ENCODE measurements at regions not wholly inside any gene's neighbourhood (a gene's known extent, or its start where the extent isn't known, plus 50 kb on each side); places are given as distances from the start of the nearest gene placed in this dataset.

DNA sequence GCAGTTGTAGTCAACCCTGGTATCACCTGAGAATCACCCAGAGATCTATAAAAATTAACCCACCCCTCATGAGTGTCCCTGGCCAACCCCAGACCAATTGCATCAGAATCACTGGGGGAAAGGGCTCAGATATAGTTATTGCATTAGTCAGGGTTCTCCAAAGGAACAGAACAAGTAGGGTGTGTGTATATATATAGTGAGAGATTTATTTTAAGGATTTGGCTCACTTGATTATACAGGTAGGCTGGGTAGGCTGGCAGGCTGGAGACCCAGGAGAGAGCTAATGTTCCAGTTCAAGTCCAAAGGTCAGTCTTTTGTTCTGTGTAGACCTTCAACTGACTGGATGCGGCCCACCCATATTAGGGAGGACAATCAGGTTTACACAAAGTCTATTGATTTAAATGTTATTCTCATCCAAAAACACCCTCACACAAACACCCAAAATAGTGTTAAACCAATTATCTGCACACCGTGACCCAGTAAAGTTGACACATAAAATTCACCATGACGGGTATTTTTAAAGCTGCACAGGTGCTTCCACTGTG, 372.9 kb upstream of the NFE2L3 start:
- Histone ChIP-seq H4K20me1 (ENCODE audit: control insufficient read depth, extremely low read depth, insufficient read depth, low read length) (no peaks in the 10 kb centered on the region), H3K4me2 (ENCODE audit: extremely low read depth, insufficient read depth, low read length) (no peak overlapping the region), H3K79me2 (ENCODE audit: control insufficient read depth, insufficient read depth, low read length) (no peaks in the 10 kb centered on the region), H3K27me3 (ENCODE audit: control insufficient read depth, insufficient read depth, low read length) (no peaks in the 10 kb centered on the region), H3K9me3 (ENCODE audit: control insufficient read depth, insufficient read depth, low read depth, low read length) (no peaks in the 10 kb centered on the region), H3K27ac (ENCODE audit: insufficient read depth, low read length) (no peak overlapping the region), H3K36me3 (ENCODE audit: control insufficient read depth, insufficient read depth, low read length) (no peaks in the 10 kb centered on the region), H3K4me1 (ENCODE audit: control insufficient read depth, extremely low read depth, insufficient read depth, low read length) (no peaks in the 10 kb centered on the region), H3K9ac (ENCODE audit: insufficient read depth, low read length) (no peak overlapping the region), H2AFZ (ENCODE audit: low read length) (no peak overlapping the region), H3K4me3 (replicated peaks in 1 of 4; ENCODE audit: control extremely low read depth in 1 of 4, insufficient read depth in 1 of 4, low read depth in 3 of 4, low read length in 4 of 4) (no peak overlapping the region)
- no peak for TF ChIP-seq CTCF (conservative IDR thresholded peaks at IDR 0.05 in 1 of 2, IDR thresholded peaks at IDR 0.05 in 1 of 2; ENCODE audit: low read depth in 1 of 2, low read length in 2 of 2)
- TF ChIP-seq EZH2 (IDR thresholded peaks at IDR 0.05; ENCODE audit: low read length, missing control alignments), result no peak
- DNase-seq (ENCODE audit: low read depth in 2 of 2), result no peak

GRCh38 chr7:25780904-25781303, 371.1 kb upstream of the NFE2L3 start:
- no peaks in the 10 kb centered on the region for H3K79me2 ChIP-seq (ENCODE audit: control insufficient read depth, insufficient read depth, low read length)
- no peaks in the 10 kb centered on the region for H3K36me3 ChIP-seq (ENCODE audit: control insufficient read depth, insufficient read depth, low read length)
- H3K4me2 ChIP-seq (ENCODE audit: extremely low read depth, insufficient read depth, low read length), result no peak overlapping the region
- no peak overlapping the region for H2AFZ ChIP-seq (ENCODE audit: low read length)
- no peak for DNase-seq (ENCODE audit: low read depth in 2 of 2)
- no peak overlapping the region for H3K4me3 ChIP-seq (replicated peaks in 1 of 4; ENCODE audit: control extremely low read depth in 1 of 4, insufficient read depth in 1 of 4, low read depth in 3 of 4, low read length in 4 of 4)
- no peaks in the 10 kb centered on the region for H4K20me1 ChIP-seq (ENCODE audit: control insufficient read depth, extremely low read depth, insufficient read depth, low read length)
- no peak overlapping the region for H3K9ac ChIP-seq (ENCODE audit: insufficient read depth, low read length)
- H3K27ac ChIP-seq (ENCODE audit: insufficient read depth, low read length), result no peak overlapping the region
- H3K27me3 ChIP-seq (ENCODE audit: control insufficient read depth, insufficient read depth, low read length), result no peaks in the 10 kb centered on the region
- H3K9me3 ChIP-seq (ENCODE audit: control insufficient read depth, insufficient read depth, low read depth, low read length), result no peaks in the 10 kb centered on the region
- TF ChIP-seq EZH2 (IDR thresholded peaks at IDR 0.05; ENCODE audit: low read length, missing control alignments) (no peak), CTCF (conservative IDR thresholded peaks at IDR 0.05 in 1 of 2, IDR thresholded peaks at IDR 0.05 in 1 of 2; ENCODE audit: low read depth in 1 of 2, low read length in 2 of 2) (no peak)
- no peaks in the 10 kb centered on the region for H3K4me1 ChIP-seq (ENCODE audit: control insufficient read depth, extremely low read depth, insufficient read depth, low read length)

- TF ChIP-seq CTCF (conservative IDR thresholded peaks at IDR 0.05 in 1 of 2, IDR thresholded peaks at IDR 0.05 in 1 of 2; ENCODE audit: low read depth in 1 of 2, low read length in 2 of 2) (no peak), EZH2 (IDR thresholded peaks at IDR 0.05; ENCODE audit: low read length, missing control alignments) (no peak)
- no peak for DNase-seq (ENCODE audit: low read depth in 2 of 2)
Observed at GRCh38 chr7:25781704-25782103, 370.3 kb upstream of the NFE2L3 start.

More at GRCh38 chr7:25781704-25782103, 370.3 kb upstream of the NFE2L3 start:
- Histone ChIP-seq H2AFZ (ENCODE audit: low read length) (no peak overlapping the region), H3K79me2 (ENCODE audit: control insufficient read depth, insufficient read depth, low read length) (no peaks in the 10 kb centered on the region), H3K27ac (ENCODE audit: insufficient read depth, low read length) (no peak overlapping the region), H3K4me1 (ENCODE audit: control insufficient read depth, extremely low read depth, insufficient read depth, low read length) (peaks cover 2% of the 10 kb centered on the region), H3K4me3 (replicated peaks in 1 of 4; ENCODE audit: control extremely low read depth in 1 of 4, insufficient read depth in 1 of 4, low read depth in 3 of 4, low read length in 4 of 4) (no peak overlapping the region), H3K9ac (ENCODE audit: insufficient read depth, low read length) (no peak overlapping the region), H3K36me3 (ENCODE audit: control insufficient read depth, insufficient read depth, low read length) (no peaks in the 10 kb centered on the region), H3K9me3 (ENCODE audit: control insufficient read depth, insufficient read depth, low read depth, low read length) (no peaks in the 10 kb centered on the region), H3K27me3 (ENCODE audit: control insufficient read depth, insufficient read depth, low read length) (no peaks in the 10 kb centered on the region), H3K4me2 (ENCODE audit: extremely low read depth, insufficient read depth, low read length) (no peak overlapping the region), H4K20me1 (ENCODE audit: control insufficient read depth, extremely low read depth, insufficient read depth, low read length) (no peaks in the 10 kb centered on the region)
